Right atrium auricular region (tissue), 2 donors: ENCODE measurements at regions not wholly inside any gene's neighbourhood (a gene's known extent, or its start where the extent isn't known, plus 50 kb on each side); places are given as distances from the start of the nearest gene placed in this dataset.

Source experiments
- DNase-seq: peaks from one replicate; pipeline ENCODE4 v3.0.0-alpha.2; 2019; ENCODE audit warnings: low spot score
- H3K27ac ChIP-seq, 2 donors: fragments of 200-600 bp; sonication (generic); 1 replicate in 1 of 2; 2 replicates in 1 of 2; pipeline ENCODE4 v1.5.1; 2016 to 2019
- H3K27me3 ChIP-seq, 2 donors: fragments of 200-600 bp; sonication (generic); one replicate each; pipeline versions ENCODE4 v1.5.1 to v1.6.0; 2017 to 2019
- H3K36me3 ChIP-seq: fragments of 200-600 bp; sonication (generic); one replicate; pipeline ENCODE4 v1.5.1; 2016
- H3K4me1 ChIP-seq, 2 donors: fragments of 200-600 bp; sonication (generic); one replicate each; pipeline versions ENCODE4 v1.5.1 to v1.6.0; 2017 to 2019
- H3K4me3 ChIP-seq, 2 donors: fragments of 200-600 bp; sonication (generic); 1 replicate in 1 of 2; 2 replicates in 1 of 2; pipeline ENCODE4 v1.5.1; 2017 to 2019; ENCODE audit warnings: mild to moderate bottlenecking in 1 of 2, moderate library complexity in 1 of 2
- H3K9me3 ChIP-seq, 2 donors: fragments of 200-600 bp; sonication (generic); one replicate each; pipeline ENCODE4 v1.5.1; 2019
- CTCF ChIP-seq, 2 donors: fragments of 200-600 bp; sonication (generic); IDR thresholded peaks; one replicate each; pipeline ENCODE4 v1.5.1; 2019; ENCODE audit warnings: antibody characterized with exemption in 2 of 2

GRCh38 chr14:38122241-38122640, 85.5 kb upstream of the SSTR1 start:
- Histone ChIP-seq H3K27me3 (no peaks in the 10 kb centered on the region), H3K36me3 (no peaks in the 10 kb centered on the region), H3K4me3 (no peak overlapping the region), H3K4me1 (no peaks in the 10 kb centered on the region), H3K9me3 (no peaks in the 10 kb centered on the region), H3K27ac (no peak overlapping the region)
- DNase-seq, result no peak
- no peak for TF ChIP-seq CTCF (IDR thresholded peaks at IDR 0.05)

- no peak for DNase-seq
- Histone ChIP-seq H3K27me3 (no peaks in the 10 kb centered on the region), H3K4me1 (no peaks in the 10 kb centered on the region), H3K27ac (no peak overlapping the region), H3K36me3 (no peaks in the 10 kb centered on the region), H3K9me3 (no peaks in the 10 kb centered on the region), H3K4me3 (no peak overlapping the region)
- no peak for TF ChIP-seq CTCF (IDR thresholded peaks at IDR 0.05)
These were observed 83.2 kb upstream of the SSTR1 start for GRCh38 chr14:38124506-38124905.

DNA sequence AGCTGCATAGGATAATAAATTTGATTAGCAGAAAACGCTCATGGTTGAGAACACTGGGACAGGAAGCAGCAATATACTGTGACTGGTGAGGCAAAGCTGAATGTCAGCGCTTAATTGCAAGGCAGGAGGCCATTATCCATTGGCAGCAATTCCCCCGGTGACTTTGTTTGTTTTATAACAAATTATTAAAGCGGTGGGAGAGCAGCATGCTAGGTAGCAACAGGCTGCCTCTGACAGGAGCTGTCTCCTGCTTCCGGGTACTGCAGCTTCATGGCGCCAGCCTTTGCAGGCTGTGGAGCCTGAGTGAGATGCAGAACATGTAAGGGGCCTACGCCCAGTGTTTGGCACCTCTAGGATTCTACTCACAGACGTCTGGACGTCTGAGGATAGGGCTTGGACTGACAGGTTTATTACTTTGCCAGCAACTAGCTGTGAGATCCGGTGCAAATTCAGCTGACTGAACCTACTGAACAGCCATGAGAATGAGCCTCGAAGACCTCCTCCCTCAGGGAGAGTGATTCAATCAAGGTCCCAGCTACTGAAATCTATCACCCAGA, 82.1 kb upstream of the SSTR1 start:
- H3K36me3 ChIP-seq, result no peaks in the 10 kb centered on the region
- H3K27me3 ChIP-seq, result no peaks in the 10 kb centered on the region
- H3K4me3 ChIP-seq, result no peak overlapping the region
- no peak overlapping the region for H3K27ac ChIP-seq
- H3K9me3 ChIP-seq, result no peaks in the 10 kb centered on the region
- no peak for DNase-seq
- TF ChIP-seq CTCF (IDR thresholded peaks at IDR 0.05), result no peak
- H3K4me1 ChIP-seq, result no peaks in the 10 kb centered on the region

GRCh38 chr14:38127356-38127755, 80.3 kb upstream of the SSTR1 start:
- Histone ChIP-seq H3K4me1 (no peaks in the 10 kb centered on the region), H3K27ac (no peak overlapping the region), H3K27me3 (no peaks in the 10 kb centered on the region), H3K4me3 (no peak overlapping the region), H3K9me3 (no peaks in the 10 kb centered on the region), H3K36me3 (no peaks in the 10 kb centered on the region)
- no peak for TF ChIP-seq CTCF (IDR thresholded peaks at IDR 0.05)
- no peak for DNase-seq

DNA sequence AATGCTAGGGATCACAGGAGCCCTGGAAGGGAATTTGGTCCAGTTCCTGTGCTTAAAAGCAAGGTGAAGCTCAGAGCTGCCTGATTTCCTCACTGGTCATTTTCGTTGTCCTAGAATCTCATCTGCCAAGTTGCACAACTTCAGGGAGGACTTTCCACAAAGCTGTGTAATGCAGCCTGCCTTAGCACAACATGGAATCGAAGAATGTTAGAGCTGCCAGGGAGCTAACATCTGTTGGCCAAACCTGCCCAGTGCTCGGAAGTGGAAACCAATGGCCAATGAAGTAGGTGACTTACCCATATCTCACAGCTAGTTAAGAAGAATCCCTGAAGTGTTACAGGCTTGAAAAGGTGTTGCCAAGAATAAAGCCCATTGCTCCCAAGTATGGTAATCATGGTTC, 79.9 kb upstream of the SSTR1 start:
- H3K27me3 ChIP-seq, result no peaks in the 10 kb centered on the region
- no peaks in the 10 kb centered on the region for H3K9me3 ChIP-seq
- no peak overlapping the region for H3K27ac ChIP-seq
- no peaks in the 10 kb centered on the region for H3K36me3 ChIP-seq
- no peak for TF ChIP-seq CTCF (IDR thresholded peaks at IDR 0.05)
- H3K4me3 ChIP-seq, result no peak overlapping the region
- DNase-seq, result no peak
- H3K4me1 ChIP-seq, result no peaks in the 10 kb centered on the region

DNA sequence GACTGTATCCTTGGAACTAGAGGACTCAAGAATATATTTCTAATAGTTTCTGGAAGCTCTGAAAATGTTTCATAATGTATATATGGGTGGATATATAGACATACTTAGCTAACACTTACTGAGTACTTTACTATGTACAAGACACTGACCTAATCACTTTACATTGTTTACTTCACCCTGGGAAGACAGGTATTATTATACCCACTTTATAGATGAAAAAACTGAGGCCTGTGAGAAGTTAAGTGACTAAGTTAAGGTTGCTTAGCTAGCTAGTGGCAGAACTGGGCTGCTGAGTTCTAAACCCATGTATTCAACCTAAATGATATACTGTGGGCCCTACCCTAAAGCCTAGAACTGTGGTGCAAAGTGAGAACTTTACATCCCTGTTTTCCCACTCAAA, 79.1 kb upstream of the SSTR1 start:
- DNase-seq, result no peak
- TF ChIP-seq CTCF (IDR thresholded peaks at IDR 0.05), result no peak
- H3K27me3 ChIP-seq, result no peaks in the 10 kb centered on the region
- no peak overlapping the region for H3K27ac ChIP-seq
- H3K4me3 ChIP-seq, result no peak overlapping the region
- no peaks in the 10 kb centered on the region for H3K4me1 ChIP-seq
- no peaks in the 10 kb centered on the region for H3K9me3 ChIP-seq
- H3K36me3 ChIP-seq, result no peaks in the 10 kb centered on the region
